ENCODE measurements at regions not wholly inside any gene's neighbourhood (a gene's known extent, or its start where the extent isn't known, plus 50 kb on each side); places are given as distances from the start of the nearest gene placed in this dataset.

DNA sequence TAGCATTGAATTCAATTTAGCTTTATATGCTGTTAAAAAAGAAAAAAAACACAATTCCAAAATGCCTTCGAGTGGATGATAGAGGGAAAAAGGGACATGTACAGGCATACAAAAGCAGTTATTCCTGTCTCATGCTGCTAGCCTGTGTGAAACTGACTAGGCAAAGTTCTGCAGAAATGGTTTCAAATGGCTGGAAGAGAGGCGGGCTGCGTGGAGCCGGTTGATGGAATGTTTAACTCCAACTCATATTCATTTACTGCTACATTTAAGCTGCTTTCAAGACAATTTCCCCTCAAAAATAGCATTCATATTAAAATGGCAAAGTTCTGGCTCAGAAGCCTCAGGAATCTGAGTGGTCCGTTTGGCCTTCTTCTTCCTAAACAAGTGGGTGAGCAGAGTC is 143.8 kb upstream of the PPARGC1A start:
- DNase-seq: no peak

DNA sequence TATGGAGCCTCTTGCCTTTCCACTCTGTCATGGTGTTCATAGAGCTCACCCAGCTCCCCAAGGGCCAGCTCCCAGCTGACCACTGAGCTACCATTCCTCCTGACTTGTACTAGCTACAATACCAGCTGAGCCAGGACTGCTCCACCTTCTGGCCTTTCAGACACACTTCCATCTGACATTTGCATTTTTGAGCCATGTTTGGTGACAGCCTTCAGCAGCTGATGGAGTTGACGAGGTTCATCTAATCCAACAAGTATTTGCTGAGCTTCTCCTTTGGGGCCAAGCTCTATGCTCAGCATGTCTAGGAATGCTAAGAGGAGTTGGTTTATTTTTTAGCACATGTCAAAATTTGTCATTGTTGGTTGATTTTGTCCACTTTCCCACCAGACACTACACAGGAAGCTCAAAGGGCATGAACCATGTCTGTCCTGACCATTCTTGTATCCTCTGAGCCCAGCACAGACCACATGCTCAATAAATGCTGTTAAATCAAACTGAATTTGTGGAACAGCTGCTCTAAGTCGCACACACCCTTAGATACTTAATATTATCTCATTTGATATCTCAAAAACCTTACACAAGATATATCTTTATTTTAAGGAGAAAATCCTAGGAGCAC is 142.6 kb upstream of the PPARGC1A start:
- DNase-seq: no peak

DNA sequence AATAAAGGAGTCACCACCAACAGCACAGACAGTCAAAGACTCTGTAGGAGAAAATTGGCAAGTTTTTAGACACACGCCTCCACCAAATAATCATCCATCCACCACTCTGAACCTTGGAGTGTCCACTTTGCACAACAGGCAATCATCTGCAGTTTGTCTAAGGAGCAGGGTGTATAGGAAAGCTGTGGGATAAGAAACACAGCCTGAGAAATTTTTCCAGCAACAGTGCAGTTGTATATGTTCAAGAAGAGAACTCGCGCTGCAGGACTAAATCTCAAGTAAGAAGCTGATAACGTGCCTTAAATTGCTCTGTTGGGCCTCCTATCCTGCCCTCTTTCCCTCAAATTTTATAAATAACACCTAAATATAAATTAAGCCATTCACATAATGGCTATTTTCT is 136.7 kb upstream of the PPARGC1A start:
- no peak for DNase-seq

DNA sequence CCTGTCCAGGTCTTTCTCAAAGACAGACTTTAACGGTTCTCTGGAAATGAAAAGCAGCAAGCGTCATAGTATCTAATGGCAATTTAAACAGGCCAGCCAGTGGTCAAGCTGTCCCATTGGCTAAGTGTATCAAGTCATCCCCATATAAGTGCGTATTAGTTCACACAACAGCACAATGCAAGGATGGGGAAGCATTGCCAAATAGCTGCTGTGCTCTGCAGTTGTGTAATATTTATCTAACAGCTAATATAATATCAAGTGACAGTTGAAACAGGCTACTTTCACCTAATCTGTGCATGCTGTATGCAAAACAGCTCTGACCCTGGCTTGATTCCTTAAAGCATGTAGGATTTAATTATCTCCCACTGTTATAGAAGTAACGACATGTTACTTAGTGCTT is 134.8 kb upstream of the PPARGC1A start:
- no peak for DNase-seq

DNA sequence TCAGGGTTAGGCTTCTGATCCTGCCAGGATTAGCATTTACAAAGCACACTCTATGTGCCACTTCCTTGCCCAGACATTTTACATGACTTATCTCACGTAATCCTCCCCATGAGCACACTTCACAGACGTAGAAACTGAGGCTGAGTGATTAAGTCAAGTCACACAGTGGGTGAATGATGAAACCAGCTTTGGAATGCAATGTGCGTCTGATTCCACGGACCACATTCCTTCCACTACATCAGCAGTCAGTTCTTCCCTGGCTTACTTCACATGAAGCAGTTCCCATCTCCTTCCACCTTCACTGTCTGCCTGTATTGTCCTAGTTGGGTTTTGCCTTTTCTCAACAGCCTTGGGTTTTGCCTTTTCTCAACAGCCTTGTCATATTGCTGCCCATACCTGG is 134.3 kb upstream of the PPARGC1A start:
- no peak for DNase-seq

DNA sequence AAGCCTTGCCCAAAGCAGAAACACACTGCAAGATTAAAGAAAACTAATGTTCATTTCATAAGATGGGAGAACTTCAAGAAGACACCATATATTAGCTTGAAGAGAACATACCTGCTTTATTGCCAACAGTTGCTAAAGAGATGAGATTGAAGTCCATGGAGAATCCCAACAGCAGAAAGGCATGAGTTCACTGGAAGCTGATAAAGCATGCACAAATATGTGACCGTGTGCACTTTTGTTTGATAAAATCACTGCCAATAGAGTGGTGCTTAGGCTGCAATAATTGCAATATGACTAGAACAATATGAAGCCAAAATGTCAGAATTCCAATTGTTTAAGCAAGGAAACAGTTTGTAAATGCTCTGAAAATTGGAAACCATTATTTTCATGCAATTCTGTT is 125.9 kb upstream of the PPARGC1A start:
- DNase-seq: no peak

DNA sequence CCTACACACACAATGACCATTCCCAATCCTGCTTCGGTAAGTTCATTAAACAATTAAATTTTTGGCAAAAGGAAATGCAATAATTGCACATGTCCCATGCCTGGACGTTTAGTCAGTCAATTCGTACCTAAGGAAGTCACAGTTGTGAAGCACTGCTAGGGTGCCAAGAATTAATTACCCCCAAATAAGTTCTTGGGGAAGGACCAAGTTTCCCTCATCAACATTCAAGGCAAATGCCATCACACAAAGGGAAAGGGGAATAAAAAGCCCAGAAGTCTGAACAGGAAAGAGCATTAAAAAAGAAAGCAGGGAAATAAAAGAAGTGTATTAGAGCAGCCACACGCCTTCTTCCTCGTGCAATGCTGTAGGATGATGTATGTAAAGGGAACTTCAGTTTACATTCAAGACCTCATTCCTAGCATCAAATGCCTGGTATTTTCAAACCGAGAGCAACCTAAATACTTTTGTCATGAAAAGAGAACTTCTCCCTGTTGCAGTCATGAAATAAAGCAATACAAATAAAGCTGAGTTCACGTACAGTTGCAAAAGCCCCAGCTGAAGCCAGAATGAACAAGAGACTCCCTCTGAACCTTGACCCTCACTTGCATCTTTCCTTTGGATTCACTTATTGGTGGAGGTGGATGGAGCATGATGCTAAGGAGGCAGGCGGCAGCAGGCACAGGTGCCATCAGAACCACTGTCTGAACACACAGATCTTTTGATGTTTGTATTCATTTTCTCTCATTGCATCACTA is 124.0 kb upstream of the PPARGC1A start:
- DNase-seq: no peak

DNA sequence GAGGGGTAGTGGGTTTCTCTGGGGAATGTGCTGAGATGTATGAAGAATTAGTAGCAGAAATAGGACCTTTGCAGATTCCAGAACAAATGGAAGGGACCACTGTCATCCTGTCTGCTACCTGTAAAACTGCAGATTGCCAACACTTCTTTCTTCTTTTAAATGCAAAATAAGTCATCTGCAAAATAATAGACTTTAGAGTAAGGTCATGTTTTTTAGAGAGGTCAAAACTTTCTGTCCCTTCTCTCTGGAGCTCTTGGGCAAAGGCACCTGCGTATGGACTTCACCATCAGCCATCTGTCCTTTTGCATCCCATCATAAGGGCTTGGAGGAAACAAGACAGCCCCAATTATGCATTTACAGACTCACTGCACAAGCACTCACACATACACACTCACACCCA is 121.1 kb upstream of the PPARGC1A start:
- no peak for DNase-seq

DNA sequence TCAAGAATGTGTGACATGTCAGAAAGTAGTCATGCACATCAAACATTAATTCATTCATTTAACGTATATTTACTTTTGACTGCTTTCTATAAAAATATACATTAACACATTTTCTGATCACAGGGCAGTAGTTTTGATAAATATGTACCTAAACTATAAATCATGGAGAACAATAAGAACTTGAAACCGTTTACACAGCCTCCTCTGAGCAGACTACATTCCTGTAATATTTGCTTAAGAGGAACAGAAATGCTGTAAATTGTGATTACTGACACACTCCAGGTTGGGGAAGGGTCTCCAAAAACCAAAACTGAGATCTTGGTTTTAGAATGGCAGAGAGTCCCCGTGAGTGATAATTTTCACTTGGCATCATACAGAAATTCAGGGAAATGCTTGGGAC is 120.7 kb upstream of the PPARGC1A start:
- DNase-seq: no peak

DNA sequence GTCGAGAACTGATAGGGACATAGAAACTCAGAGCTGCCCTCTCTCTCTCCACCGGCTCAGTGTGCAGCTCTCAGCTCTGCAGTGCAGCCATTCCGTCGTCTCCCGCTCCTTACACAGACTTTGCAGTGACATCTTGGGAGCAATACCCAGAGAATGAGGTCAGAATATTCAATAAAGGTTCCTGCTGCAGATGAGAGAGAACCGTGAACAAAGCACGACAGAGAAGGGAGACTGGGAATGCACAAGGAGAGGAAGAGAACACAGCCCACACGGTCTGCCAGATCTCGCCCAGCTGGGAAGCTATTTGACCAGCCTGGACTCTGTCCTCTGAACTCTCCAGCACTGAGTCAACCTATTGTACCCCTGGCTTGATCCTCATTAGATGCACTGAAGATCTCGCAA is 118.0 kb upstream of the PPARGC1A start:
- DNase-seq: no peak

DNA sequence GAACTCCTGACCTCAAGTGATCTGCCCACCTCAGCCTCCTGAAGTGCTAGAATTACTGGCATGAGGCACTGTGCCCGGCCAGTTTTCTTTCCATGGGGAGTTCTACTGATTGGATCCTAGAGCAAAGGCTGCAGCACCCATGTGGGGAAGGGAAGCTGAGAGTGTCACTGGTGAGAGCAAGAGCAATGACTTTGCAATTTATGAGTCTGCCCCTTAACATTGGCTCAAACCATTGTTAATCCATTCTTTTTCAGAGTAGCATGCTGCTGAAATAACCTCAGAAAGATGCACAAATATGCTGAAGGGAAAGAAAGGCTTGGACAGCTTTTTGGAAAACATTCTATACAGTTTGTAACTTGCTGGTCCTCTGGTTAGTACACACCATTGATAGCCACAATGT is 116.4 kb upstream of the PPARGC1A start:
- no peak for DNase-seq

DNA sequence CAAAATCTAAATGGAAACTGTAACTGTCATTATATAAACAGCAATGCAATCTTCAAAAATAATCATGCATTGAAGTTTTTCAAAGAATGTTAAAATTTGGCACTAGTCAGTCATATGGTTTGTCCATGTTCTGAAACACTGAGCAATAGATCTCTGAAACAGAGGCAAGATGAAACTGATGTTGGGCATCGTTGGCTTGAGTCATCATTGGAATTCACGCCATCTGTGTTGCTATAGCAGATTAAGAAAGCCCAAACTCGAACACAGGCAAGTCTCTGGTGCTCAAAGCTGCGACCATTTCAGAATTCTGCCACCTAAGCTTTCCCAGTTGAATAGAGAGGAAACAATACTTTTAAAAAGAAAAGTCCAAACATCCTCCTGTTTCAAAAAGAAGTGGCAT is 114.1 kb upstream of the PPARGC1A start:
- DNase-seq: no peak

DNA sequence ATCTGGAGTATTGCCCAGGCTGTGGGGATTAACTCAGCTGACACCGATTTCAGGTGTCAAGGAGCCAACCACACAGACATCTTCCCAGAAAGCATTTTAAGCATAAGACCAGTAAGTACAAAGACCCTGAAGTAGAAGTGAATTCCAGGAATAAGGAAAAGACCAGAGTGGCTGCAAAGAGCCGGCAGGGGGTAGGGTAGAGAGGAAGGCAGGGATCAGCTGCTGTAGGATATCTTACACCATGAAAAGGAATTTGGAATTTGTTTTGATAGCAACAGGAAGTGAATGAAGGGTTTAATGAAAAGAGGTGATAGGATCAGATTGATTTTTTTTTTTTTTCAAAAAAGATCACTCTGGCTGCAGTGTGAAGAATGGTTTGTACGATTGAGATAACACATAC is 113.6 kb upstream of the PPARGC1A start:
- DNase-seq: no peak

DNA sequence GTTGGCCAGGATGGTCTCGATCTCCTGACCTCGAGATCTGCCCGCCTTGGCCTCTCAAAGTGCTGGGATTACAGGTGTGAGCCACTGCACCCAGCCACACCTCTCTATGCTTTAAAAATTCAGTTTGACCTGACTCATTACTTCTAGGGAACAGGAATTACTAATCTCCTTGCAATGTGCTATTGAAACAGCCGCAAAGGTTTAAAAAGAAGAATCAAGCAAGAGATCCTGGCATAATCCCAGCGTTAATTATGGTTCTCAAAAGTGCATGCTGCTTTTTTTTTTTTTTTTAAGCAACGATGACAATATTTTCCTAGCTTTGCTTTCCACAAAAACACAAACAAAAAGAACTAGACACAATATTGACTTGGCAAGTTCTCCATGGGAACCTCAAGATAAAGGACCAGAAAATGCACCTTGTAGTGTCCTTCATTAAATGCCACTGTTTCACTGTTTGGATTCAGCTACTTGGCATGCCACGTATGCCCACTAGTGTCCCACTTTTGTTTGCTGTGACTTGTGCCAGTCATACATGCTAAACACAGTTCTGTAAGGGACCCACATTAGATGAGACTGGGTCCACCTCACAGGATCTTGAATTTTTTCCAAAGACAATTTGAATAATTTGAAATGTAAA is 112.6 kb upstream of the PPARGC1A start:
- no peak for DNase-seq

DNA sequence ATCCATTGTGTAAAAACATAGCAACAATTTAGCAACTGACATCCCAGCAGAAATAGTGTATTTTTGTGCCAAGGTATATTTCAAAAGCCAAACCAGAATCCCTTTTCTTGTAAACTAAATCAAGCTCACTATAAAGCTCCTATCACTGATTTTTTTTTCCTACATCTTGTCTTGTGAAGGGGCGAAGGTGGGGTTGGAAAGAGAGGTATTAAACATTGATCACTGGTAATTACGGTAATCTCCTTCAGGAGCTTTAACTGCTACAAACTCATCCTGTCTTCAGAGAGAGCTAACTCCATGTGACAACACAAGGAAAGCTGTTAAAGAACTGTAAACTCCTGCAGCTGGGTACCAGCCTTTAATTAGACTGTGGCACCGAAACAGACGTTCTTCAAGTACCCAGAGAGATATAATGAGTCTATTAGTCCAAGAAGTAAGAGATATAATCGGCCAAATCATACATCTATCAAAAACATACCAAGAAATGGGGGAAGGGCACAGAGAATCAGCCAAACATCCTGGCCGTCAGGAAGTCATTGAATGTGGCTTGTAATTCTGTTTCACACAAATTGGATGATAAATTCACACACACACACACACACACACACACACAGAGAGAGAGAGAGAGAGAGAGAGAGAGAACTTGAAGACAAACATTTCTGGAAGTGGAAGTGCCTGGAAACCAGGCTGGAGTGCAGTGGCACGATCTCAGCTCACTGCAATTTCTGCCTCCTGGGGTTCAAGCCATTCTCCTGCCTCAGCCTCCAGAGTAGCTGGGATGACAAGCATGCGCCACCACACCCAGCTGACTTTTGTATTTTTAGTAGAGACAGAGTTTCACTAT is 111.9 kb upstream of the PPARGC1A start:
- DNase-seq: no peak

DNA sequence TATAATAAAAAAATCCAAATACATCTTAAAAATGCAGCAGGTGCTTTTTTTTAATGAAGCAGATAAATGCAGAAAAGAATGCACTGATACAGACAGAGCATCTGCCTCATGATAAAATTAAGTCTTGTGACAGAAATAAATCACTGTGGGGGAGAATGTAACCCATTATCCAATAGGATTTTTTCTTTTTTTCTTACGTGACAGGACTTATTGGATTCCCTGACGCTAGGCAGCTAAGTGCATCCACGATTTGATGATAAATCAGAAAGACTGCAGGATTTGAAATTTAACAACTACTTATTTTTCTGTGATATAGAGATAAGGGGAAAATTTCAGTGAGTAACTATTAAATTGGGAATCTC is 110.6 kb upstream of the PPARGC1A start:
- DNase-seq: no peak

DNA sequence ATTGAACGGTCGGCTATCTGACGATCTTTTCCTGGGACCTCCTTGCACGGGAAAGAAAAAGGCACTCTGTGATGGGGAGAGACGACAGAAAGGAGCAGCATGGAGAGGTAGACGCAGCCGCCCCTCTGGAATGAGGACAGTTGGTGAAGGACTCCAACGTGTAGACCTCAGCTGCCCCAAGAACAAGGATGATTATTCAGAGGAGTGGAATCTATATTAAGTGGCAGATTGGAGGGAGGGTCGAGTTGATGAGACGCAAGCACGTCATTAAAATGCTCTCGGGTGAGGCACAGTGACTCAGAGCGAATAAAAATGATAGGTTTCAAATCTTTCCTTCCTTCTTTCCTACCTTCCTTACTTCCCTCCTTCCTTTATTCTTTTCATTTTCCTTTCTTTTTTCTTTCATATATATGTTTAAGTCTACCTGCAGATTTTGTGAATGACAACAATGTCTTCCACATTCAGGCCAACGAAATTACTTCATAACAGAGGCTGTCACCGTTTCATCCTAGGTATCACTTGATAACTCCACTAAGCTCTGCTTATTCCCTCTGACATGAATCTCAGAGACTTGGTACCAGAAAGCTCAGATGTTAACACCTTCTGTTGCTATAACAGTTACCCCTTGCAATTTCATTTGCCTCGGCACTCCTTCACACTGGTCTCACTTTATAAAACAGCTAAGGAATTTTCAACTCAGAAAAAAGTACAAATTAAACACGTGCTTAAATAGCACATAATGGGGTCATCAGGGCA is 110.0 kb upstream of the PPARGC1A start:
- DNase-seq: no peak

DNA sequence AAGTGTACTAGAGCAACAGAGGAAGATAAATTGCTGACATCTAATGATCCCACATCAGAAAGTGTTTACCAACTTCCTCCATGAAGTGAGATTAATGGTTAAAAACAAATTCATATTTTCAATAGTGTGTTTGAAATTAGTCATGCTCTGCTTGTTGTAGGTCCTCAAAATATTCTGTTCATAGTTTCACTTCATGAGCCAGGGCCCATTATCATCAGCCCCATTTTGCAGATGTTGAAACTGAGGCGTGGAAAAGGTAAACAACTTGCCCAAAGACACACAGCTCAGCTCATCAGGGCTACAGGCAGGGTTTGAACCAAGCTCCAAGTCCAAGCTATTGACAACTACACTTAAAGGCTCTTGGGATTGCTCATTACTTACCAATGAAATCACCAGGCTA is 103.5 kb upstream of the PPARGC1A start:
- DNase-seq: no peak

DNA sequence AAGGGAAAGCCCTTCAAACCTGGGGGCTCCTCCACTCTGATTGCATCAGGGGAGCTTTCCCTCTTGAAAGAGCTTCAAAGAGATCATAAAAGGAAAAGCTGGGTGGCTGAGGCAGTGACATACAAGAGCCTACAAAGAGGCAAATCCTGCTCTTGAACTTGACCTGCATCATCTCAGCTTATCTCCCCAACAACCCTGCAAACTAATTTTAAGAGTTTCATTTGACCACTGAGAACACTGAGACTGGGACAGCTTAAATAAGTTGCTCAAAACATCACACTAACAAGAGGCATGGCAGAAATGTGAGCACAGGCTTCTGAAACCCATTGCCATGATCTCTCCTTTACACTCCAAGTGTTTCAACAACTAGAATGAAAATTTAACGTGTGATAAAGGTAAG is 101.6 kb upstream of the PPARGC1A start:
- no peak for DNase-seq

DNA sequence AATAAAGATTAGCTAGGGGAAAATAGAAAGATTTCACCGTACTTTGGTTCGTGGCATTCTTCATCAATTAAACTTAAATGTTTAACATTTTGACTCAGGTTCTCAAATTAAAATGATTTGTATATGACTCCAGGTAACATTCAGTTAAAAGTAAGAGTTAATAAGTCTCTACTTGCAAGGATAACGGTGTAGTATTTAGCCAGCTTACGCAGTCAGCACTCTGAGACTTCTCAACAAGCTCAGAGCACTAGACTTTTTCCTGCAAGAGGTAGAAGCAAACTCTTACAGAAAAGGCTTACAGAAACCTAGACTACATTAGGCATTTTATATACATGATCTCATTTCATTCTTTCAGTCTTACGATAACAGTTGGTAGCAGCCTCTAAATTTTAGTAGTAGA is 96.4 kb upstream of the PPARGC1A start:
- DNase-seq: no peak

DNA sequence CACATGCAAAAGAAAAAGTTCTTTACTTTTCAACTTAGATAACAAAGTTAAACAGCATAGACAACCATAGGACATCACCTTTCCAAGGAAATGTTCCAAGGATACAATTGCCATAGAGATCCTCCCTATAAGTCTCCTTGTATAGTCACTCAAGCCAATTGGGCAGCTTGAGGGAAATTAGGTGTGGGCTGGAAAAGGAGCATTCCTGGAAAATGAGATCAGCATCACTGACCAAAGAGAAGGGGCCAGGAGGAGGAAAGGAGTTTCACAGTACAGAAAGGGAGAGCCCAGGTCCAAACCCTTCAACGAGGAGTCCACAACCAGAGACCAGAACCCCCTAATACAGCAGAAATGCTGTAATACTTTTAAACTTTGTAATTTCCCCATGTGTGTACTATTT is 91.5 kb upstream of the PPARGC1A start:
- no peak for DNase-seq

DNA sequence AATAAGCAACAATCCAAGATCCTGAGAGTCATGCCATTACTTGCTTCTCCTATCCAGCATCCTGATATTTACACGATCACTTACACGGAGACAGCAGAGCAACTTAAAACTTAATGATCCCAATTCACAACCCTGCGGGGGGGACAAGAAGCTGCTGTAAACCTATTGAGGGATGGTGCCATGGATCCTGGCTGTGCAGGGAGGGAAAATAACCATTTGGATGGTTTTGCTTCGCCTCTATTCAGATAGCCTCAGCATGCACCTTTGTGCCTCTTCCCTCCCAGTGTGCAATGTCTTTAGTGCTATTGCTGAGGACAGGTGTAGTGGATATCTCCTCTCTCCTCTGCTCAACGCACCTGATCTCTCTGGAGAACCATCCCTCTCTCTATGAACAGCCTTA is 89.7 kb upstream of the PPARGC1A start:
- DNase-seq: no peak

DNA sequence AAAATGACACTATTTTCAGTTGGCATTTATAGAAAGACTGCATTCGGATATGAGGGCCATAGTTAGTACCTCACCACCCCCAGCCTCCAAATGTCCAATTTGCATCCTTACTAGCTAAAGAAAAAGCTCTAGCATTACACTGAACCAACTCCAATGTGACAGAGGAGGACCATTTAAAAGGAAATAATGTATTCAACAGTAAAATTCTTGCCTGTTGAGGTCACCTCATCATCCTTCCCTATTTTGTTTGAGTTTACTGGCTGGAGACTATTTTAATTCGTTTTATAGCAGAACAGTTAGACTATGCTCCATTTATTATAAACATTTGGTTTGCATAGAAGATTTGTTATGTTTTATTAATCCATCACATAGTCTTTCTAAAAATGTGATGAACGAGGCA is 88.2 kb upstream of the PPARGC1A start:
- DNase-seq: no peak
